ENCODE measurements at regions not wholly inside any gene's neighbourhood (a gene's known extent, or its start where the extent isn't known, plus 50 kb on each side); places are given as distances from the start of the nearest gene placed in this dataset.
A peak's percentile ranks its signal among the peaks of the same experiment; 100 is the strongest.
"Not testable (repeated sequence)": the region's sequence is repeated elsewhere in the genome, so short reads cannot be mapped to it uniquely, and the experiment has no call there.

DNA sequence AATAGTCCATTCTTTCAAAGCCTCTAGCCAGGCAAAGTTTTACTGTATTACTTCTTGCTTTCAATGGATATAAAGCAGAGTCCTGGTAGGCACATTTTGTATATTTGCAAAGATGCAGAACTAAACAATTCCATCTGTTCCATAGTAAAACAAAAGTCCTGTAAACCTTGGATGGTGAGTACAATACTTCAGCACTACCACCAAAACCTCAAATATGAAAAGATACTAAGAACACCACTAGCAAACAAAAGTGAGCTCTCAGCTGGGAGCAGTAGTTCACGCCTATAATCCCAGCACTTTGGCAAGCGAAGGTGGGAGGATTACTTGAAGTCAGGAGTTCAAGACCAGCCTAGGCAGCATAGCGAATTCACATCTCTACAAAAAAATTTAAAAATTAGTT is 195.0 kb downstream of the MSX2 start:
- H3K36me3 ChIP-seq (ENCODE audit: control insufficient read depth in 2 of 2, insufficient read depth in 2 of 2, low read length in 1 of 2): no peaks in the 10 kb centered on the region
- H3K9me3 ChIP-seq (ENCODE audit: control insufficient read depth in 2 of 2, insufficient read depth in 1 of 2, low read length in 1 of 2): no peaks in the 10 kb centered on the region
- no peaks in the 10 kb centered on the region for H3K4me1 ChIP-seq (ENCODE audit: control insufficient read depth in 2 of 2, insufficient read depth in 2 of 2, low read length in 2 of 2)
- whole genome bisulfite sequencing: 96% methylated on average over 3 of the region's 3 CpGs
- no peaks in the 10 kb centered on the region for H3K27me3 ChIP-seq (ENCODE audit: control insufficient read depth in 2 of 2, insufficient read depth in 1 of 2, low read length in 1 of 2)
- no peak overlapping the region for H3K4me3 ChIP-seq (ENCODE audit: low read length in 2 of 2)
- DNase-seq (ENCODE audit: low read depth in 6 of 9, low spot score in 9 of 9): no peak
- no peak overlapping the region for H3K27ac ChIP-seq (ENCODE audit: low read depth in 1 of 2, low read length in 1 of 2)

DNA sequence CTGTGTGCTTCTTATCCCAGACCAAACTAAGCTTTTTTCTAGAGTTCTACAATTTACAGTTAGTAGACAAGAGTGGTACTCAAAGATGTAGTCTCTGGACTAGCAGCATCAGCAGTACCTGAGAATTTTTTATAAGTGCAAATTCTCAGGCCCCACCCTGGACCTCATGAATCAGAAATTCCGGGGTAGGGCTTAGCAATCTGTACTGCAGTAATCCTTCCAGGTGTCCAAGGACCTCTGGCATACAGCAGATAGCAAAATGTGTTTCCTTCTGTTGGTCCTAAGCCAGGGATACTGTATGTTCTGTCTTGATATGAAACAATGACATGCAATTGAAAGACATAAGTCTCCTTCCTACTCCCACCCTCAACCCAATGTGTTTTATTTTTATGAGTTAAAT is 194.3 kb downstream of the MSX2 start:
- Histone ChIP-seq H3K4me1 (ENCODE audit: control insufficient read depth in 2 of 2, insufficient read depth in 2 of 2, low read length in 2 of 2) (no peaks in the 10 kb centered on the region), H3K9me3 (ENCODE audit: control insufficient read depth in 2 of 2, insufficient read depth in 1 of 2, low read length in 1 of 2) (no peaks in the 10 kb centered on the region), H3K27me3 (ENCODE audit: control insufficient read depth in 2 of 2, insufficient read depth in 1 of 2, low read length in 1 of 2) (no peaks in the 10 kb centered on the region), H3K36me3 (ENCODE audit: control insufficient read depth in 2 of 2, insufficient read depth in 2 of 2, low read length in 1 of 2) (no peaks in the 10 kb centered on the region), H3K4me3 (ENCODE audit: low read length in 2 of 2) (no peak overlapping the region), H3K27ac (ENCODE audit: low read depth in 1 of 2, low read length in 1 of 2) (no peak overlapping the region)
- no peak for DNase-seq (ENCODE audit: low read depth in 6 of 9, low spot score in 9 of 9)
- 68% methylated on average over 1 of the region's 1 CpG for WGBS

GRCh38 chr5:174917976-174918554 is 193.7 kb downstream of the MSX2 start:
- no peak overlapping the region for H3K27ac ChIP-seq (ENCODE audit: low read depth in 1 of 2, low read length in 1 of 2)
- H3K9me3 ChIP-seq (ENCODE audit: control insufficient read depth in 2 of 2, insufficient read depth in 1 of 2, low read length in 1 of 2): no peaks in the 10 kb centered on the region
- H3K36me3 ChIP-seq (ENCODE audit: control insufficient read depth in 2 of 2, insufficient read depth in 2 of 2, low read length in 1 of 2): no peaks in the 10 kb centered on the region
- H3K4me3 ChIP-seq (ENCODE audit: low read length in 2 of 2): no peak overlapping the region
- no peaks in the 10 kb centered on the region for H3K4me1 ChIP-seq (ENCODE audit: control insufficient read depth in 2 of 2, insufficient read depth in 2 of 2, low read length in 2 of 2)
- H3K27me3 ChIP-seq (ENCODE audit: control insufficient read depth in 2 of 2, insufficient read depth in 1 of 2, low read length in 1 of 2): no peaks in the 10 kb centered on the region
- no peak for DNase-seq (ENCODE audit: low read depth in 6 of 9, low spot score in 9 of 9)
- WGBS: 92% methylated on average over 13 of the region's 13 CpGs

- DNase-seq (ENCODE audit: low read depth in 6 of 9, low spot score in 9 of 9); H3K9me3 ChIP-seq (ENCODE audit: control insufficient read depth in 2 of 2, insufficient read depth in 1 of 2, low read length in 1 of 2); H3K4me1 ChIP-seq (ENCODE audit: control insufficient read depth in 2 of 2, insufficient read depth in 2 of 2, low read length in 2 of 2); H3K27ac ChIP-seq (ENCODE audit: low read depth in 1 of 2, low read length in 1 of 2); H3K27me3 ChIP-seq (ENCODE audit: control insufficient read depth in 2 of 2, insufficient read depth in 1 of 2, low read length in 1 of 2); H3K4me3 ChIP-seq (ENCODE audit: low read length in 2 of 2); H3K36me3 ChIP-seq (ENCODE audit: control insufficient read depth in 2 of 2, insufficient read depth in 2 of 2, low read length in 1 of 2): not testable (repeated sequence)
- WGBS: 98% methylated on average over 6 of the region's 6 CpGs
Observed at GRCh38 chr5:174917435-174917834, 193.1 kb downstream of the MSX2 start.

DNA sequence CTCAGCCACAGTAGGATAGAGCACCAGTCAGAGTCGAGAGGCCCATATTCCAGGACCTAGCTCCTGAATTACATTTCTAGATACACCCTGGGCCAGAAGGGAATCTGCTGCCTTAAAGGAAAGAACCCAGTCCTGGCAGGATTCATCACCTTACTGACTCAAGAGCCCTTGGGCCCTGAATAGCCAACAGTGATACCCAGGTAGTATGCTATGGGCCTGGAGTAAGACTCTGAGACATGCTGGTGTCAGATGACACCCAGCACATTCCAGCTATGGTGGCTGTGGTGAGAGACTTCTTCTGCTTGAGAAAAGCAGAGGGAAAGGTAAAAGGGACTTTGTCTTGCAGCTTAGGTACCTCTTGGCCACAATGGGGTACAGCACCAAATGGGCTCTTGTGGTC is 192.5 kb downstream of the MSX2 start:
- not testable (repeated sequence) for H3K36me3 ChIP-seq (ENCODE audit: control insufficient read depth in 2 of 2, insufficient read depth in 2 of 2, low read length in 1 of 2); H3K27me3 ChIP-seq (ENCODE audit: control insufficient read depth in 2 of 2, insufficient read depth in 1 of 2, low read length in 1 of 2); H3K4me3 ChIP-seq (ENCODE audit: low read length in 2 of 2); DNase-seq (ENCODE audit: low read depth in 6 of 9, low spot score in 9 of 9); H3K9me3 ChIP-seq (ENCODE audit: control insufficient read depth in 2 of 2, insufficient read depth in 1 of 2, low read length in 1 of 2); H3K27ac ChIP-seq (ENCODE audit: low read depth in 1 of 2, low read length in 1 of 2); H3K4me1 ChIP-seq (ENCODE audit: control insufficient read depth in 2 of 2, insufficient read depth in 2 of 2, low read length in 2 of 2)
- WGBS: 95% methylated on average over 1 of the region's 1 CpG

- no peak overlapping the region for H3K27ac ChIP-seq (ENCODE audit: low read depth in 1 of 2, low read length in 1 of 2)
- 81% methylated on average over 8 of the region's 8 CpGs for WGBS
Observed at GRCh38 chr5:174916227-174916626, 191.8 kb downstream of the MSX2 start.

GRCh38 chr5:174911118-174911517 is 186.7 kb downstream of the MSX2 start:
- Histone ChIP-seq H3K27ac (ENCODE audit: low read depth in 1 of 2, low read length in 1 of 2) (no peak overlapping the region), H3K27me3 (ENCODE audit: control insufficient read depth in 2 of 2, insufficient read depth in 1 of 2, low read length in 1 of 2) (peaks cover 0 to 3% of the 10 kb centered on the region in 2 donors), H3K9me3 (ENCODE audit: control insufficient read depth in 2 of 2, insufficient read depth in 1 of 2, low read length in 1 of 2) (no peaks in the 10 kb centered on the region), H3K4me3 (ENCODE audit: low read length in 2 of 2) (no peak overlapping the region), H3K4me1 (ENCODE audit: control insufficient read depth in 2 of 2, insufficient read depth in 2 of 2, low read length in 2 of 2) (no peaks in the 10 kb centered on the region), H3K36me3 (ENCODE audit: control insufficient read depth in 2 of 2, insufficient read depth in 2 of 2, low read length in 1 of 2) (no peaks in the 10 kb centered on the region)
- WGBS: 95% methylated on average over 9 of the region's 9 CpGs
- no peak for DNase-seq (ENCODE audit: low read depth in 6 of 9, low spot score in 9 of 9)

More at GRCh38 chr5:174916227-174916626, 191.8 kb downstream of the MSX2 start:
- H3K9me3 ChIP-seq (ENCODE audit: control insufficient read depth in 2 of 2, insufficient read depth in 1 of 2, low read length in 1 of 2): no peaks in the 10 kb centered on the region
- H3K27me3 ChIP-seq (ENCODE audit: control insufficient read depth in 2 of 2, insufficient read depth in 1 of 2, low read length in 1 of 2): no peaks in the 10 kb centered on the region
- no peak for DNase-seq (ENCODE audit: low read depth in 6 of 9, low spot score in 9 of 9)
- no peaks in the 10 kb centered on the region for H3K4me1 ChIP-seq (ENCODE audit: control insufficient read depth in 2 of 2, insufficient read depth in 2 of 2, low read length in 2 of 2)
- H3K4me3 ChIP-seq (ENCODE audit: low read length in 2 of 2): no peak overlapping the region
- no peaks in the 10 kb centered on the region for H3K36me3 ChIP-seq (ENCODE audit: control insufficient read depth in 2 of 2, insufficient read depth in 2 of 2, low read length in 1 of 2)

DNA sequence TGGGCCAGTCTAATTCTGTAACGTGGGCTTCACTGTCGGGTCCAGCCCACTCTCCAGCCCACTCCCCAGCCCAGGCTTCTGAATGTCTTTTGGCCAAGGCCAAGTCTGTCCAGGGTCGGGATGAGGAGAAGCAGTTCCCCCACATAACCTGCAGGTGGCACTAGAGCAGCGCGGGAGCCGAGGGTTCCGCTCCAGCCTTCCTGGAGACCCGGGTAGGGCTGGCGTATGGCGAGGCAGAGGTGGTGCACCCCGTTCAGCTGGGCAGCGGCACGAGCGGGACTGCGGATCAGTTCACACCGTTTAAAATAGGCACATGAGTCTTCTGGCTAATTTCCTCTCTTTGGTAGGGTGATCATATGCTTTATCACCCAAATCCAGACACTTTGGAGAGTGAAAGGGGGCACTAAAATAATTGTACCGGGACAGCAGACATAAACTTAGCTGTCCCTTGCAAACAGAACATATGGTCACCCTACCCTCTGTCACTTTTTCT is 185.9 kb downstream of the MSX2 start:
- H3K36me3 ChIP-seq (ENCODE audit: control insufficient read depth in 2 of 2, insufficient read depth in 2 of 2, low read length in 1 of 2): no peaks in the 10 kb centered on the region
- H3K27ac ChIP-seq (ENCODE audit: low read depth in 1 of 2, low read length in 1 of 2): no peak overlapping the region
- H3K4me1 ChIP-seq (ENCODE audit: control insufficient read depth in 2 of 2, insufficient read depth in 2 of 2, low read length in 2 of 2): no peaks in the 10 kb centered on the region
- peaks cover 0 to 3% of the 10 kb centered on the region in 2 donors for H3K27me3 ChIP-seq (ENCODE audit: control insufficient read depth in 2 of 2, insufficient read depth in 1 of 2, low read length in 1 of 2)
- WGBS: 3% methylated on average over 17 of the region's 17 CpGs
- DNase-seq (ENCODE audit: low read depth in 6 of 9, low spot score in 9 of 9): peak in 7 of 9 donors; percentile 1 to 44 (median 15)
- no peak overlapping the region for H3K4me3 ChIP-seq (ENCODE audit: low read length in 2 of 2)
- H3K9me3 ChIP-seq (ENCODE audit: control insufficient read depth in 2 of 2, insufficient read depth in 1 of 2, low read length in 1 of 2): no peaks in the 10 kb centered on the region

DNA sequence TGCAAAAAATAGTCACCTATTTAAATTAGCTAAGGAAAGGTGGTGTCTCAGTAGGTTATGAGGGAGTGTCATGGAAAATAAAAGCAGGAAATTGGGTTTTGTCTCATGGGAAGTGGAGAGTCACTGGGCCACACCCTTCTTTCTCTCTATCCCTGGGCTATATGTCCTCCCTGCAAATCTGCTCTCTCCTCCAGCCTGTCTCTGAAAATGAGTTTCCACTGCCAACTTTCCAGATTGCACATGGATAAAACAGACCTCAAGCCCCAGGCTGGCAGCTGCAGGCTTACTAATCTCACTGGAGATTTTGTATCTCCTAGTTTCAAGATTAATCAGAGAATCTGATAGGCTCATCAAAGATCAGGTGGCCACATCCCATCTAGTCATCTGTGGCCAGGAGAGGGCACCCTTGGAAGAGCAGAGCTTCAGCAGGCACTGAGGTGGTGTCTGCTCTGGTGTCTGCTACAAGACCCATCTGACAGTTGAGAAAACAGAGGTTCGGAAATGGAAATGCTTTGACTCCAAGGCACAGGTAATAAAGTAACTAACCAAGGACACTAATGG is 178.9 kb downstream of the MSX2 start:
- no peak for DNase-seq (ENCODE audit: low read depth in 6 of 9, low spot score in 9 of 9)
- WGBS: 95% methylated on average over 1 of the region's 1 CpG
- no peak overlapping the region for H3K4me3 ChIP-seq (ENCODE audit: low read length in 2 of 2)

More for the DNA sequence above, 178.9 kb downstream of the MSX2 start:
- no peak overlapping the region for H3K27ac ChIP-seq (ENCODE audit: low read depth in 1 of 2, low read length in 1 of 2)
- H3K4me1 ChIP-seq (ENCODE audit: control insufficient read depth in 2 of 2, insufficient read depth in 2 of 2, low read length in 2 of 2): no peaks in the 10 kb centered on the region
- H3K27me3 ChIP-seq (ENCODE audit: control insufficient read depth in 2 of 2, insufficient read depth in 1 of 2, low read length in 1 of 2): no peaks in the 10 kb centered on the region
- H3K36me3 ChIP-seq (ENCODE audit: control insufficient read depth in 2 of 2, insufficient read depth in 2 of 2, low read length in 1 of 2): no peaks in the 10 kb centered on the region
- no peaks in the 10 kb centered on the region for H3K9me3 ChIP-seq (ENCODE audit: control insufficient read depth in 2 of 2, insufficient read depth in 1 of 2, low read length in 1 of 2)
